ENCODE measurements at regions not wholly inside any gene's neighbourhood (a gene's known extent, or its start where the extent isn't known, plus 50 kb on each side); places are given as distances from the start of the nearest gene placed in this dataset.

GRCh38 chr4:45353161-45353560 lies 626.8 kb upstream of the GNPDA2 start:
- H3K27ac ChIP-seq: no peak overlapping the region
- H3K9ac ChIP-seq: no peak overlapping the region
- H3K27me3 ChIP-seq (ENCODE audit: insufficient read depth, low read depth): no peaks in the 10 kb centered on the region
- H3K4me2 ChIP-seq: no peak overlapping the region
- H4K20me1 ChIP-seq (ENCODE audit: insufficient read depth): no peaks in the 10 kb centered on the region
- H3K36me3 ChIP-seq (ENCODE audit: insufficient read depth): no peaks in the 10 kb centered on the region
- TF ChIP-seq, protein P1, sequence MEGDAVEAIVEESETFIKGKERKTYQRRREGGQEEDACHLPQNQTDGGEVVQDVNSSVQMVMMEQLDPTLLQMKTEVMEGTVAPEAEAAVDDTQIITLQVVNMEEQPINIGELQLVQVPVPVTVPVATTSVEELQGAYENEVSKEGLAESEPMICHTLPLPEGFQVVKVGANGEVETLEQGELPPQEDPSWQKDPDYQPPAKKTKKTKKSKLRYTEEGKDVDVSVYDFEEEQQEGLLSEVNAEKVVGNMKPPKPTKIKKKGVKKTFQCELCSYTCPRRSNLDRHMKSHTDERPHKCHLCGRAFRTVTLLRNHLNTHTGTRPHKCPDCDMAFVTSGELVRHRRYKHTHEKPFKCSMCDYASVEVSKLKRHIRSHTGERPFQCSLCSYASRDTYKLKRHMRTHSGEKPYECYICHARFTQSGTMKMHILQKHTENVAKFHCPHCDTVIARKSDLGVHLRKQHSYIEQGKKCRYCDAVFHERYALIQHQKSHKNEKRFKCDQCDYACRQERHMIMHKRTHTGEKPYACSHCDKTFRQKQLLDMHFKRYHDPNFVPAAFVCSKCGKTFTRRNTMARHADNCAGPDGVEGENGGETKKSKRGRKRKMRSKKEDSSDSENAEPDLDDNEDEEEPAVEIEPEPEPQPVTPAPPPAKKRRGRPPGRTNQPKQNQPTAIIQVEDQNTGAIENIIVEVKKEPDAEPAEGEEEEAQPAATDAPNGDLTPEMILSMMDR (conservative IDR thresholded peaks at IDR 0.05; ENCODE audit: low read depth, low read length): no peak
- peaks cover 7% of the 10 kb centered on the region for H3K4me1 ChIP-seq (ENCODE audit: low read depth, poor library complexity, severe bottlenecking)
- no peak overlapping the region for H2AFZ ChIP-seq (ENCODE audit: low read depth)
- no peak overlapping the region for H3K4me3 ChIP-seq (IDR thresholded peaks at IDR 0.05; ENCODE audit: insufficient read depth, low read depth, low read length)
- no peaks in the 10 kb centered on the region for H3K79me2 ChIP-seq (ENCODE audit: insufficient read depth, low read depth)

GRCh38 chr4:45350438-45350837 lies 624.1 kb upstream of the GNPDA2 start:
- Histone ChIP-seq H3K4me1 (ENCODE audit: low read depth, poor library complexity, severe bottlenecking) (peaks cover 7% of the 10 kb centered on the region), H3K27ac (no peak overlapping the region), H2AFZ (ENCODE audit: low read depth) (peak overlapping the region; percentile 52), H3K36me3 (ENCODE audit: insufficient read depth) (no peaks in the 10 kb centered on the region), H3K27me3 (ENCODE audit: insufficient read depth, low read depth) (no peaks in the 10 kb centered on the region), H3K4me2 (peak overlapping the region; percentile 48), H3K79me2 (ENCODE audit: insufficient read depth, low read depth) (no peaks in the 10 kb centered on the region), H3K4me3 (IDR thresholded peaks at IDR 0.05; ENCODE audit: insufficient read depth, low read depth, low read length) (no peak overlapping the region), H3K9ac (no peak overlapping the region), H4K20me1 (ENCODE audit: insufficient read depth) (no peaks in the 10 kb centered on the region)
- TF ChIP-seq, protein P1 (conservative IDR thresholded peaks at IDR 0.05; ENCODE audit: low read depth, low read length): no peak

DNA sequence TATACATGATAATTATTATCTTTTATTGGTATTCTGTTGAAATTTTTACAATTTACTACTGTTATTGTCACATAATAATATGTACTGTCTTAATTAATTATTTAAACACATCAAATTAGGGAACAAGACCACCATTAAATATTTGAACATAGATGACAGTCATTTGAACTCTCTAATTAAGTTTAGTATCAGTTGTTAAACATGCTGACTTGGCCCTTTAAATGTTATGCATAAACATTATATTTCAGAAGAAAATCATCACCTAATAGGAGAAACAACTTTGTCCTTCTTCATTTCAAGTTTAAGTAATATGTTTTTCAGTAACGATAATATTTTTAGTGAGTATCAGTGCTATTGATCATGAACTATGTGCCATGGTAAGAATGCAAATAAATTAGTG lies 623.5 kb upstream of the GNPDA2 start:
- H3K79me2 ChIP-seq (ENCODE audit: insufficient read depth, low read depth): no peaks in the 10 kb centered on the region
- no peak overlapping the region for H3K9ac ChIP-seq
- no peak overlapping the region for H3K27ac ChIP-seq
- no peaks in the 10 kb centered on the region for H4K20me1 ChIP-seq (ENCODE audit: insufficient read depth)
- TF ChIP-seq, protein P1 (conservative IDR thresholded peaks at IDR 0.05; ENCODE audit: low read depth, low read length): no peak
- H3K4me1 ChIP-seq (ENCODE audit: low read depth, poor library complexity, severe bottlenecking): peaks cover 7% of the 10 kb centered on the region
- no peak overlapping the region for H3K4me3 ChIP-seq (IDR thresholded peaks at IDR 0.05; ENCODE audit: insufficient read depth, low read depth, low read length)
- H2AFZ ChIP-seq (ENCODE audit: low read depth): peak overlapping the region; percentile 52
- H3K36me3 ChIP-seq (ENCODE audit: insufficient read depth): no peaks in the 10 kb centered on the region
- 0 out of 2 replicates have a peak overlapping the region, but pooled peaks have one; percentile 48 for H3K4me2 ChIP-seq
- no peaks in the 10 kb centered on the region for H3K27me3 ChIP-seq (ENCODE audit: insufficient read depth, low read depth)

DNA sequence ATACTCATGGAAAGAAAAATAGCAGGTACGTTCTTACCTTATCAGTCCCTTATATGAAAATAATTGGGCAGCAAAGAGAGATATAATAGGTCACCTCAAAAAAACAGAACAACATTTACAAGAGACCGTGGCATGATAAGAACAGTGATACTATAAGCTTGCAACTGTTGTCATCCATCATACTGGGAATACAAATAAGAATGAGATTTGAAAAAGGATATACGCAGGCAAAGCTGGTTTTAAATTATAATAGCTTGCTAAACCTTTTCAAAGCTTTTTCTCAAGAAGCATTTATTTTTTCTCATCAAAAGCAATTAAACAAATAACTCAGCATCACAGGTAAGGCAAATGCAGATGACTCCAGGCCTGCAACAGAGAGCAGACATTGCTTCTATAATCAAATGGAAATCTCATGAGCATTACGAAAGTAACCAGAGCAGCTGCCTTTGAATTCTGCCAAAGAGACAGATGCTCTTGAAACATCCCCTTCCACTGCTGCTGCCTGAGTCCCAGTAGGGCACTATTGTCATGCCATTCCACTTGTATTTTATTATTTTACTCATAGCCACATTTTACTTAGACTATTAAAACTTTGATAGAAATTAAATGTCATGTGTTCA lies 620.6 kb upstream of the GNPDA2 start:
- no peaks in the 10 kb centered on the region for H4K20me1 ChIP-seq (ENCODE audit: insufficient read depth)
- no peak overlapping the region for H3K4me2 ChIP-seq
- TF ChIP-seq, protein P1 (conservative IDR thresholded peaks at IDR 0.05; ENCODE audit: low read depth, low read length): no peak
- H3K4me1 ChIP-seq (ENCODE audit: low read depth, poor library complexity, severe bottlenecking): peaks cover 7% of the 10 kb centered on the region
- no peak overlapping the region for H3K27ac ChIP-seq
- H3K36me3 ChIP-seq (ENCODE audit: insufficient read depth): no peaks in the 10 kb centered on the region
- no peaks in the 10 kb centered on the region for H3K79me2 ChIP-seq (ENCODE audit: insufficient read depth, low read depth)
- H3K9ac ChIP-seq: no peak overlapping the region
- H3K4me3 ChIP-seq (IDR thresholded peaks at IDR 0.05; ENCODE audit: insufficient read depth, low read depth, low read length): no peak overlapping the region
- no peaks in the 10 kb centered on the region for H3K27me3 ChIP-seq (ENCODE audit: insufficient read depth, low read depth)
- no peak overlapping the region for H2AFZ ChIP-seq (ENCODE audit: low read depth)

Measured in KMS-11 (cell line).